Cerebellar nuclear complex (tissue), 1 donor: ENCODE measurements at regions not wholly inside any gene's neighbourhood (a gene's known extent, or its start where the extent isn't known, plus 50 kb on each side); places are given as distances from the start of the nearest gene placed in this dataset.

Source experiments
- DNase-seq, 2 experiments: peaks; one replicate each; lab custom pipeline; 2025; lab: John Stamatoyannopoulos, UW

GRCh38 chr15:95492388-95493070, 838.0 kb upstream of the NR2F2 start:
- no peak for DNase-seq

DNA sequence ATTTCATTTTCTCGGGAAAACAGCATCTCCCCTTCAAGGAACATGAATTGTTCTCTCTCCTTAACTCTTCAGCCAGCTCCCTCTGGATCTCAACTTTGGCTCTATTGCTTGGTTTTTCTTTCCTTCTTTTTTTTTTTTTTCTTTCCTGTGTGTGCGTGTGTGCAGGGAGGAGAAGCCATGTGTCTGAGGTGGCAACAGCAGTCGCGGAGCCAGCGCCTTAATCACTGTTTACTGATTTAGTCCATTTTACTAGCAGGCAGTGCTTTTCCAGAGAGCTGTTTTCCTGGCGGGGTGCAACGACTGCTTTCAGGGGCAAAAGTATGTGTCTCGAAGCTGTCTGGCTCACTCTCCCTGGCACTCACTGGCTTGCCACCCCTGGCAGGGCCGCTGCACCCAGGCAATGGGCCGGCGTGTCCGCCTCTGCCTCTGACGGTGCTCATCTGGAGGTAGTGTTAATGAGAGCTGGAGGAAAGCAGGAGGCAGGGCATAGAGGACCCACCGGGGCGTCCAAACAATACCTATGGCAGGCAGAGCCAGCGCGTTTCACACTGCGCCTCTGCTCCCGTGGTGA, 835.4 kb upstream of the NR2F2 start:
- no peak for DNase-seq

GRCh38 chr15:95497634-95498033, 832.9 kb upstream of the NR2F2 start:
- no peak for DNase-seq

GRCh38 chr15:95498961-95499360, 831.5 kb upstream of the NR2F2 start:
- no peak for DNase-seq

DNA sequence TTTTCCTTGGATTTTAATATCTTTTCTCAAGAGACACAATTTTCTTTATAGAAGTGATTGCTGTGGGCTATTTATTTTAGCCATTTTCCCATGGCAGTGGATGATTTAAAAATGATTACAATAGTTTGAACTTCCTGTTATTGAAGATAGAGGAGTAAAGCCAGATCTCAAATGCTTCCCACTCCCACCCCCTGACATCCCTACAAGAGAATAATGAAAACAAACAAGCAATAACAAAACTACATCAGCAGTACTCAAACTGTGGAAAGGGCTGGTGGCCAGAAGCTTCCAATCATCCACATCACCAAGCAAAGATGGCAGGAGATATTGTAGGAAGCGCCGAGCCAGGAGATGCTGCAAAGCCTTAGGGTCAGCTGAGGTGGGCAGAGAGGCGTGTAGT, 831.1 kb upstream of the NR2F2 start:
- no peak for DNase-seq

GRCh38 chr15:95501865-95502264, 828.6 kb upstream of the NR2F2 start:
- DNase-seq, result no peak

DNA sequence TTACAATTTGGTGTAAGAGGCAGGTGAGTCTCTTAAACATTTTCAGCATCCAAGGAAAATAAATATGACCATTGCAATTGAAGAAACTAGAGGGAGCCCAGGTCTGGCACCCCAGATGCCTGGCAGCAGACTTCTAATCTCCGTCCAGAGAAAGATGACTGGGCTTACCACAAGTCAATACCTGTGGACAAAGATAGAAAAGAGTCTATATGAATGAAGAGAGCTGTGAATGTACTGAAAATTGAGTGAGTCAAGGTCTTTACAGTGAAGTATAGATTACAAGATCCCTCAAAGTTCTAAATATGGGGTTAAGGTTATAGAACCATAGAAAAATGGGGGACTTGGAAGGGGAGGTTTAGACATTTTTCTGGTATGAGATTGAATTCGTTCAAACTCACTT, 827.4 kb upstream of the NR2F2 start:
- DNase-seq, result no peak

GRCh38 chr15:95503640-95504225, 826.8 kb upstream of the NR2F2 start:
- DNase-seq, result no peak

GRCh38 chr15:95511671-95512070, 818.8 kb upstream of the NR2F2 start:
- DNase-seq, result no peak

DNA sequence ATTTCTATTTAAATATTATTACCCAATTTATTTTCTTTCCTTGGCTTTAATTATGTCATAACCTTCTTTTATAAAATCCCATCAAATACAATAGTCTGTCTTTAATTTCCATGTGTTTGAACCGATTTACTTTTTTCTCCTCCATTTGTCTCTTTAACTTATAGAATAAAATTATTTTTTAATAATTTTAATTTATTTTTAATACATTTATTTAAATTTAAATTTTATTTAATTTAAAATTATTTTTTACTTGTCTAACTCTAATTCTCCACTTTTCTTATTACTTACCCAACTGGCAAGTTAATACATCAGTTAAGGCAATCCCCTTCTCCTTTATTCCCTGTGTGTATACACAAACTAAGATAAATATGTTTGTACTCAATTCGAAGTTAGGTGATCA, 817.6 kb upstream of the NR2F2 start:
- no peak for DNase-seq

DNA sequence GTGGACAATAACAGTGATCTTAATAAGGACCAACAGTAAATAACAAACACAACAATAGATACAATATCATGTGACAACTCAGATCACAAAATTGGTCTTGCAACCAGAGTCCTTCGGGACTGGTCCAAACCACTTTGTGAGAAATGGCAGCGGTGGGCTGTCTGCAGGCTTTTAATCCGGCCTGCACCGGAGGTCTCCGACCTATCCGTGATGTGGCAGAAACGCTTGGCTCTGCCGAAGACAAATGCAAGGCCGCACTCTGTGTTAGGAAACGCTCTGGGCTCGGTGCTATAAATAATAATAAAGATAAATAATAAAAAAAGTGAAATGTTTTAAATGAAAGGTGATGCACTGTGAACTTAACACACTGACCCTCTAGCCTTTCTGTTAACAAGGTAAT, 810.6 kb upstream of the NR2F2 start:
- no peak for DNase-seq

DNA sequence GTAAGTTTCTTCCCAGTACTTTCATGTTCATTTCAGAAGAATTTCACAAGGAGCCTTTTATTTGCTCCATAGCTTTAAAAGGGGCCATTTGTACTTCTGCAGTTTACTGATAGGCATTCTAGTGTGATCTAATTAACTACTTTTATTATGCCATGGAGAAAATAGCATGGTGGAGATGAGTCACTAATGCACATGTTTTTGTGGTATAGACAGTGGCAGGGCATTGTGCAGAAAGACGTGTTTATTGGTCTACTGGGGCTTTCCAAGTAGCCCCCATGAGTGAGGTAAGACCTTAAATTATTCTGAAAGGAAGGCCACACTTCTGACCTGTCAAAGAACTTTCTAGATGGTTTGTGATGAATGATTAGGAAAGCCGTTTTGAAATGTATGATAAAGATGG, 810.0 kb upstream of the NR2F2 start:
- DNase-seq, result no peak

- no peak for DNase-seq
Observed at GRCh38 chr15:95520922-95521321, 809.6 kb upstream of the NR2F2 start.

GRCh38 chr15:95522533-95522932, 808.0 kb upstream of the NR2F2 start:
- no peak for DNase-seq

- DNase-seq, result no peak
Observed at GRCh38 chr15:95528920-95529319, 801.6 kb upstream of the NR2F2 start.

DNA sequence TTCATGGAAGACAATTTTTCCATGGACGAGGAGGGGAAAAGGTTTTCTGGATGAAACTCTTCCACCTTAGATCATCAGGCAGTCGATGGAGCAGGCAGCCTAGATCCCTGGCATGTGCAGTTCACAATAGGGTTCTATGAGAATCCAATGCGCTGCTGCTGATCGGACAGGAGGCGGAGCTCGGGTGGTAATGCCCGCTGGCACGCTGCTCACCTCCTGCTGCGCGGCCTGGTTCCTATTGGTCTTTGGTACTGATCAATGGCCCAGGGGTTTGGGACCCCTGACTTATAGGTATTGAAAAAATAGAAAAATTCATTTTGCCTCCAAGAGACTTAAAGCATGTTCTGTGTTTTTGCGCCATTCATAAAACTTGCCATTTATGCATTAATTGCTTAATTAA, 793.9 kb upstream of the NR2F2 start:
- no peak for DNase-seq

- DNase-seq, result no peak
Observed at GRCh38 chr15:95538693-95539092, 791.8 kb upstream of the NR2F2 start.

DNA sequence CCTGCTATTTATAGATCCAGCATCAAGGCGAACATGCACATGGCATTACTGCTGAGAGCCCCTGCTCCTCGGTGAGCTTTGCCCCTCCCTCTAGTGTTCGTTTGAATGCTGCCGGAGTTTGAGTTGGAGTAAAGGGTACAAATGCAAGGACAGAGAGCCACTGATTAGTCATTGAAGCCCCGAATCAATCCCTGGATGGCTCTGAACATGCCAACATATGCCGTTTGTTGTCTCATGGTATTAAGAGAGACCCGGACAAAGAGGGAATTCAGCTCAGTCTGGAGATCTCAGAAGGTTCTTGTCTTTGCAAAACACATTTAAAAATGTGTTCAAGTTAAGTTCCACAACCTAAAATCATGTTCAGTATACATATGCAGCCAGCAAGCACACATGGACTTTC, 789.2 kb upstream of the NR2F2 start:
- no peak for DNase-seq

DNA sequence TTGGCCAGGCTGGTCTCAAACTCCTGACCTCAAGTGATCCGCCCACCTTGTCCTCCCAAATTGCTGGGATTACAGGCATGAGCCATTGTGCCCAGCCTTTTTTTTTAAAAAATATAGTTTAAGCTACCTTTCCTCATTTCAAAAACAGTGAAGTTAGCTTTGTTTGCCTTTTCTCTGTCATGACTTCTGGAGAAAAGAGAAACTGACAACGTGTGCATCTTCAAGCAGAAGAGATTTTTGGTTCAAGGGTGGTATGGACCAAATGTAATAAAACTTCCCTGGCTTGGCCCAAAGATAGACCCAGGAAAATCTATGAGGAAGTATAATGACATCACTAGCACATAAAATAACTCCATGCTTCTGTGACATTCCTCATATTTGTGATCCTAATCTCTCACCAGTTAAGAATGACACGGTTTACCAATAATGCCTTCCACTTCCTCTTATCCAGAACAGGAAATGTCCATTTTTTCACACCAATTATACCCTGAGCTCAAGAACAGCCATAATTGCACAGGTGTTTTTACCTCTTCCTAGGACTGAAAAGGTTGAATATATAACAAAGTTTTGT, 781.2 kb upstream of the NR2F2 start:
- DNase-seq, result no peak

GRCh38 chr15:95550702-95551101, 779.8 kb upstream of the NR2F2 start:
- DNase-seq, result no peak

GRCh38 chr15:95556225-95556624, 774.3 kb upstream of the NR2F2 start:
- DNase-seq, result no peak

GRCh38 chr15:95556866-95557225, 773.7 kb upstream of the NR2F2 start:
- no peak for DNase-seq

DNA sequence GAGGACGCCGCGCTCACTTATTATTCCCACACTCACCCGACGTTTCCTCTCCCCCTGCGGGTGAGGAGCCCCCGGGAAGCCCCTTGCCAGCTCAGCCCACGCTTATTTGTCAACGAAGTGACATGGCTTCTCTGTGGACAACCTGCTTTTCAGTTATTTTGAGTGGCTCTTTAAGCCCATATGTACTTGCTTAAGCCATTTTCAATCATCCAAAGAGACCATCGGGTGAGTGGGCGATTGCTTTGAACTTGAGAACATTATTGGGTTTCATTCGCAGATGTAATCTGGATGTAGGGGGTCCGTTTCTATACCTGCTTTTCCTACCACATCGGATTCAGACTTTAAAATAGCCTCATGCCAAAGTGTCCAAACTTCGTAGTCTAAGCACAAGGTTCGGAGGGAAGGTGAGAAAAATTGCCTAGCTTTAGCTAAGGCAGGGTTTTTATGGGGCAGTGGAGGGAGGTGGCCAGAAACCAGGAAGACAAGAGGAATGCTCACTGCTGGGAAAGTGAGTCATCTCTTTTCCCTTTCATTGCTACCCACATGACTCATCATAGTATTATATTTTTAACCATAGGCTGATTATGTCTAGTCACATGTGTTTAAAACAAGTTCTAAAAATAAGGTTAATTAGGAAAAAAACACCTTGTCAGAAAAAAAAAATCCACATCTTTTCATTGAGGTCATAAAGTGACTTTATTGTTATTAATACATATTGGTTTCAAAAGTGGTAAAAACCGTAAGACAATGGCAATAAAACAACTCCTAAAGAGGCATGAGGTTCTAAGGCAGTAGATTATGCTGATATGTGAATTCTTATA, 773.1 kb upstream of the NR2F2 start:
- no peak for DNase-seq
